Osteoblast (primary cell): ENCODE measurements at regions not wholly inside any gene's neighbourhood (a gene's known extent, or its start where the extent isn't known, plus 50 kb on each side); places are given as distances from the start of the nearest gene placed in this dataset.

ENCODE experiments used
- DNase-seq: peaks from one replicate; pipeline ENCODE4 v3.0.0; 2011; ENCODE audit warnings: low spot score, mixed read lengths; ENCODE audit not compliant: insufficient read length; ENCODE audit errors: missing footprints
- H2AFZ ChIP-seq: 2 replicates; pipeline ENCODE4 v1.6.0; 2011; ENCODE audit warnings: mild to moderate bottlenecking, low read length
- H3K27ac ChIP-seq: 2 replicates; pipeline ENCODE4 v1.5.1; 2011; ENCODE audit warnings: mild to moderate bottlenecking, low read depth, low read length, moderate library complexity
- H3K27me3 ChIP-seq: 2 replicates; pipeline ENCODE4 v1.6.0; 2012; ENCODE audit warnings: mild to moderate bottlenecking, control low read depth, inconsistent platforms, low read length, moderate library complexity; ENCODE audit not compliant: insufficient read depth
- H3K36me3 ChIP-seq: 2 replicates; pipeline ENCODE4 v1.5.1; 2011; ENCODE audit warnings: mild to moderate bottlenecking, low read length, control low read depth, moderate library complexity; ENCODE audit not compliant: insufficient read depth
- H3K4me1 ChIP-seq: 2 replicates; pipeline ENCODE4 v1.5.1; 2011; ENCODE audit warnings: mild to moderate bottlenecking, low read length, control low read depth, moderate library complexity; ENCODE audit not compliant: insufficient read depth
- H3K4me2 ChIP-seq: 2 replicates; pipeline ENCODE4 v1.6.0; 2011; ENCODE audit warnings: mild to moderate bottlenecking, low read length; ENCODE audit not compliant: insufficient read depth
- H3K4me3 ChIP-seq: fragments of 200-600 bp; sonication (generic); 3 replicates; pipeline ENCODE4 v1.5.1; 2012; ENCODE audit warnings: mild to moderate bottlenecking, low read length, inconsistent platforms; ENCODE audit not compliant: insufficient read depth
- H3K79me2 ChIP-seq: 2 replicates; pipeline ENCODE4 v1.6.0; 2012; ENCODE audit warnings: mild to moderate bottlenecking, low read length, control low read depth, inconsistent platforms; ENCODE audit not compliant: insufficient read depth
- H3K9me3 ChIP-seq: 2 replicates; pipeline ENCODE4 v1.5.1; 2011; ENCODE audit warnings: low read depth, low read length, control low read depth
- H4K20me1 ChIP-seq: 2 replicates; pipeline ENCODE4 v1.6.0; 2012; ENCODE audit warnings: mild to moderate bottlenecking, low read length, control low read depth; ENCODE audit not compliant: insufficient read depth
- CTCF ChIP-seq: IDR thresholded peaks from 2 replicates; pipeline ENCODE4 v1.5.1; 2011; ENCODE audit warnings: mild to moderate bottlenecking, low read depth, low read length, moderate library complexity; ENCODE audit errors: extremely low read depth

GRCh38 chr1:208557046-208557722, 313.0 kb upstream of the PLXNA2 start:
- no peak overlapping the region for H3K4me2 ChIP-seq
- TF ChIP-seq CTCF: no peak
- no peaks in the 10 kb centered on the region for H3K36me3 ChIP-seq
- no peaks in the 10 kb centered on the region for H3K4me1 ChIP-seq
- H3K9me3 ChIP-seq: no peaks in the 10 kb centered on the region
- H3K4me3 ChIP-seq: no peak overlapping the region
- no peak overlapping the region for H3K27ac ChIP-seq
- H2AFZ ChIP-seq: no peak overlapping the region
- H4K20me1 ChIP-seq: no peaks in the 10 kb centered on the region
- H3K27me3 ChIP-seq: no peaks in the 10 kb centered on the region
- H3K79me2 ChIP-seq: no peaks in the 10 kb centered on the region
- no peak for DNase-seq

GRCh38 chr1:208557723-208558094, 313.5 kb upstream of the PLXNA2 start:
- H3K4me2 ChIP-seq: no peak overlapping the region
- no peak for TF ChIP-seq CTCF

GRCh38 chr1:208559597-208560329, 315.6 kb upstream of the PLXNA2 start:
- DNase-seq: no peak
- no peaks in the 10 kb centered on the region for H3K79me2 ChIP-seq
- H3K4me3 ChIP-seq: no peak overlapping the region
- H3K27me3 ChIP-seq: no peaks in the 10 kb centered on the region
- H3K4me2 ChIP-seq: no peak overlapping the region
- H3K36me3 ChIP-seq: no peaks in the 10 kb centered on the region
- no peak overlapping the region for H2AFZ ChIP-seq
- H3K27ac ChIP-seq: no peak overlapping the region
- no peak for TF ChIP-seq CTCF
- no peaks in the 10 kb centered on the region for H3K9me3 ChIP-seq
- H3K4me1 ChIP-seq: no peaks in the 10 kb centered on the region
- H4K20me1 ChIP-seq: no peaks in the 10 kb centered on the region

More at GRCh38 chr1:208557723-208558094, 313.5 kb upstream of the PLXNA2 start:
- no peaks in the 10 kb centered on the region for H3K9me3 ChIP-seq
- no peak overlapping the region for H2AFZ ChIP-seq
- H3K4me3 ChIP-seq: no peak overlapping the region
- H3K4me1 ChIP-seq: no peaks in the 10 kb centered on the region
- H3K36me3 ChIP-seq: no peaks in the 10 kb centered on the region
- H3K79me2 ChIP-seq: no peaks in the 10 kb centered on the region
- DNase-seq: no peak
- no peak overlapping the region for H3K27ac ChIP-seq
- H4K20me1 ChIP-seq: no peaks in the 10 kb centered on the region
- H3K27me3 ChIP-seq: no peaks in the 10 kb centered on the region

- no peak overlapping the region for H3K4me2 ChIP-seq
- H3K36me3 ChIP-seq: no peaks in the 10 kb centered on the region
- no peaks in the 10 kb centered on the region for H3K79me2 ChIP-seq
- H3K4me3 ChIP-seq: no peak overlapping the region
- DNase-seq: no peak
- no peak for TF ChIP-seq CTCF
- H4K20me1 ChIP-seq: no peaks in the 10 kb centered on the region
- H3K27ac ChIP-seq: no peak overlapping the region
- H2AFZ ChIP-seq: no peak overlapping the region
- H3K27me3 ChIP-seq: no peaks in the 10 kb centered on the region
- H3K4me1 ChIP-seq: no peaks in the 10 kb centered on the region
- no peaks in the 10 kb centered on the region for H3K9me3 ChIP-seq
Observed at GRCh38 chr1:208562151-208562960, 318.2 kb upstream of the PLXNA2 start.
